ENCODE measurements at regions not wholly inside any gene's neighbourhood (a gene's known extent, or its start where the extent isn't known, plus 50 kb on each side); places are given as distances from the start of the nearest gene placed in this dataset.

- Mint-ChIP-seq H3K27ac (peak overlapping the region; percentile 60), H3K4me1 (ENCODE audit: low read depth) (peaks cover 17% of the 10 kb centered on the region), H3K27me3 (ENCODE audit: low read depth) (no peaks in the 10 kb centered on the region), H3K4me3 (peak overlapping the region; percentile 5), H3K36me3 (ENCODE audit: low read depth) (peaks cover 4% of the 10 kb centered on the region), H3K9me3 (peaks cover 25% of the 10 kb centered on the region)
- DNase-seq (ENCODE audit: low spot score): no peak
Measured at GRCh38 chr6:166830891-166831363, 125.4 kb downstream of the RNASET2 start.

- no peak overlapping the region for H3K4me3 Mint-ChIP-seq
- DNase-seq (ENCODE audit: low spot score): peak; percentile 59
- no peaks in the 10 kb centered on the region for H3K27me3 Mint-ChIP-seq (ENCODE audit: low read depth)
Measured at GRCh38 chr6:166830185-166830890, 126.0 kb downstream of the RNASET2 start.

GRCh38 chr6:166826264-166826663, 130.1 kb downstream of the RNASET2 start:
- Mint-ChIP-seq H3K9me3 (no peaks in the 10 kb centered on the region), H3K4me3 (no peak overlapping the region), H3K27me3 (ENCODE audit: low read depth) (no peaks in the 10 kb centered on the region), H3K4me1 (ENCODE audit: low read depth) (peaks cover 14% of the 10 kb centered on the region), H3K27ac (no peak overlapping the region), H3K36me3 (ENCODE audit: low read depth) (no peaks in the 10 kb centered on the region)
- DNase-seq (ENCODE audit: low spot score): no peak

More at GRCh38 chr6:166830185-166830890, 126.0 kb downstream of the RNASET2 start:
- H3K9me3 Mint-ChIP-seq: peaks cover 20% of the 10 kb centered on the region
- peaks cover 17% of the 10 kb centered on the region for H3K4me1 Mint-ChIP-seq (ENCODE audit: low read depth)
- H3K27ac Mint-ChIP-seq: peak overlapping the region; percentile 60
- H3K36me3 Mint-ChIP-seq (ENCODE audit: low read depth): peaks cover 4% of the 10 kb centered on the region

- no peaks in the 10 kb centered on the region for H3K9me3 Mint-ChIP-seq
- H3K4me1 Mint-ChIP-seq (ENCODE audit: low read depth): peaks cover 9% of the 10 kb centered on the region
- no peak overlapping the region for H3K27ac Mint-ChIP-seq
- H3K4me3 Mint-ChIP-seq: no peak overlapping the region
- H3K27me3 Mint-ChIP-seq (ENCODE audit: low read depth): no peaks in the 10 kb centered on the region
- H3K36me3 Mint-ChIP-seq (ENCODE audit: low read depth): no peaks in the 10 kb centered on the region
- no peak for DNase-seq (ENCODE audit: low spot score)
Measured at GRCh38 chr6:166825553-166826145, 130.7 kb downstream of the RNASET2 start.

GRCh38 chr6:166824880-166825250, 131.5 kb downstream of the RNASET2 start:
- Mint-ChIP-seq H3K36me3 (ENCODE audit: low read depth) (no peaks in the 10 kb centered on the region), H3K4me3 (no peak overlapping the region), H3K27ac (no peak overlapping the region), H3K4me1 (ENCODE audit: low read depth) (peaks cover 4% of the 10 kb centered on the region), H3K27me3 (ENCODE audit: low read depth) (no peaks in the 10 kb centered on the region), H3K9me3 (no peaks in the 10 kb centered on the region)
- DNase-seq (ENCODE audit: low spot score): no peak

GRCh38 chr6:166824146-166824879, 132.0 kb downstream of the RNASET2 start:
- no peak overlapping the region for H3K4me3 Mint-ChIP-seq
- H3K27me3 Mint-ChIP-seq (ENCODE audit: low read depth): no peaks in the 10 kb centered on the region
- no peak overlapping the region for H3K27ac Mint-ChIP-seq
- no peak for DNase-seq (ENCODE audit: low spot score)
- H3K4me1 Mint-ChIP-seq (ENCODE audit: low read depth): peaks cover 4% of the 10 kb centered on the region
- H3K9me3 Mint-ChIP-seq: no peaks in the 10 kb centered on the region
- no peaks in the 10 kb centered on the region for H3K36me3 Mint-ChIP-seq (ENCODE audit: low read depth)

- Mint-ChIP-seq H3K27ac (no peak overlapping the region), H3K36me3 (ENCODE audit: low read depth) (no peaks in the 10 kb centered on the region), H3K9me3 (no peaks in the 10 kb centered on the region), H3K4me3 (no peak overlapping the region), H3K4me1 (ENCODE audit: low read depth) (no peaks in the 10 kb centered on the region), H3K27me3 (ENCODE audit: low read depth) (no peaks in the 10 kb centered on the region)
- DNase-seq (ENCODE audit: low spot score): no peak
Measured at GRCh38 chr6:166822609-166823008, 133.7 kb downstream of the RNASET2 start.

- H3K36me3 Mint-ChIP-seq (ENCODE audit: low read depth): no peaks in the 10 kb centered on the region
- H3K4me1 Mint-ChIP-seq (ENCODE audit: low read depth): no peaks in the 10 kb centered on the region
- no peak overlapping the region for H3K27ac Mint-ChIP-seq
- DNase-seq (ENCODE audit: low spot score): no peak
- no peaks in the 10 kb centered on the region for H3K27me3 Mint-ChIP-seq (ENCODE audit: low read depth)
- no peak overlapping the region for H3K4me3 Mint-ChIP-seq
- H3K9me3 Mint-ChIP-seq: no peaks in the 10 kb centered on the region
Measured at GRCh38 chr6:166820483-166820882, 135.9 kb downstream of the RNASET2 start.

GRCh38 chr6:166820070-166820469, 136.3 kb downstream of the RNASET2 start:
- no peak for DNase-seq (ENCODE audit: low spot score)
- H3K27me3 Mint-ChIP-seq (ENCODE audit: low read depth): no peaks in the 10 kb centered on the region
- H3K27ac Mint-ChIP-seq: no peak overlapping the region
- H3K36me3 Mint-ChIP-seq (ENCODE audit: low read depth): no peaks in the 10 kb centered on the region
- H3K4me3 Mint-ChIP-seq: no peak overlapping the region
- H3K9me3 Mint-ChIP-seq: no peaks in the 10 kb centered on the region
- H3K4me1 Mint-ChIP-seq (ENCODE audit: low read depth): no peaks in the 10 kb centered on the region

- Mint-ChIP-seq H3K36me3 (ENCODE audit: low read depth) (no peaks in the 10 kb centered on the region), H3K4me1 (ENCODE audit: low read depth) (no peaks in the 10 kb centered on the region), H3K27me3 (ENCODE audit: low read depth) (no peaks in the 10 kb centered on the region), H3K9me3 (no peaks in the 10 kb centered on the region), H3K27ac (no peak overlapping the region), H3K4me3 (no peak overlapping the region)
- no peak for DNase-seq (ENCODE audit: low spot score)
Measured at GRCh38 chr6:166815629-166816028, 140.7 kb downstream of the RNASET2 start.

GRCh38 chr6:166814390-166814789, 142.0 kb downstream of the RNASET2 start:
- DNase-seq (ENCODE audit: low spot score): no peak
- no peaks in the 10 kb centered on the region for H3K4me1 Mint-ChIP-seq (ENCODE audit: low read depth)
- no peak overlapping the region for H3K4me3 Mint-ChIP-seq
- no peaks in the 10 kb centered on the region for H3K9me3 Mint-ChIP-seq
- no peaks in the 10 kb centered on the region for H3K36me3 Mint-ChIP-seq (ENCODE audit: low read depth)
- no peak overlapping the region for H3K27ac Mint-ChIP-seq
- no peaks in the 10 kb centered on the region for H3K27me3 Mint-ChIP-seq (ENCODE audit: low read depth)

- no peak overlapping the region for H3K4me3 Mint-ChIP-seq
- no peak for DNase-seq (ENCODE audit: low spot score)
- no peaks in the 10 kb centered on the region for H3K4me1 Mint-ChIP-seq (ENCODE audit: low read depth)
- H3K27me3 Mint-ChIP-seq (ENCODE audit: low read depth): no peaks in the 10 kb centered on the region
- H3K27ac Mint-ChIP-seq: no peak overlapping the region
- H3K9me3 Mint-ChIP-seq: no peaks in the 10 kb centered on the region
- no peaks in the 10 kb centered on the region for H3K36me3 Mint-ChIP-seq (ENCODE audit: low read depth)
Measured at GRCh38 chr6:166813461-166813860, 142.9 kb downstream of the RNASET2 start.

GRCh38 chr6:166810864-166811263, 145.5 kb downstream of the RNASET2 start:
- H3K27ac Mint-ChIP-seq: no peak overlapping the region
- H3K9me3 Mint-ChIP-seq: peaks cover 18% of the 10 kb centered on the region
- no peaks in the 10 kb centered on the region for H3K4me1 Mint-ChIP-seq (ENCODE audit: low read depth)
- H3K27me3 Mint-ChIP-seq (ENCODE audit: low read depth): no peaks in the 10 kb centered on the region
- no peak overlapping the region for H3K4me3 Mint-ChIP-seq
- no peak for DNase-seq (ENCODE audit: low spot score)
- no peaks in the 10 kb centered on the region for H3K36me3 Mint-ChIP-seq (ENCODE audit: low read depth)

GRCh38 chr6:166809721-166810120, 146.6 kb downstream of the RNASET2 start:
- peaks cover 26% of the 10 kb centered on the region for H3K9me3 Mint-ChIP-seq
- no peaks in the 10 kb centered on the region for H3K4me1 Mint-ChIP-seq (ENCODE audit: low read depth)
- H3K27ac Mint-ChIP-seq: no peak overlapping the region
- H3K4me3 Mint-ChIP-seq: no peak overlapping the region
- no peaks in the 10 kb centered on the region for H3K27me3 Mint-ChIP-seq (ENCODE audit: low read depth)
- no peaks in the 10 kb centered on the region for H3K36me3 Mint-ChIP-seq (ENCODE audit: low read depth)
- no peak for DNase-seq (ENCODE audit: low spot score)
